ENCODE measurements at regions not wholly inside any gene's neighbourhood (a gene's known extent, or its start where the extent isn't known, plus 50 kb on each side); places are given as distances from the start of the nearest gene placed in this dataset.

DNA sequence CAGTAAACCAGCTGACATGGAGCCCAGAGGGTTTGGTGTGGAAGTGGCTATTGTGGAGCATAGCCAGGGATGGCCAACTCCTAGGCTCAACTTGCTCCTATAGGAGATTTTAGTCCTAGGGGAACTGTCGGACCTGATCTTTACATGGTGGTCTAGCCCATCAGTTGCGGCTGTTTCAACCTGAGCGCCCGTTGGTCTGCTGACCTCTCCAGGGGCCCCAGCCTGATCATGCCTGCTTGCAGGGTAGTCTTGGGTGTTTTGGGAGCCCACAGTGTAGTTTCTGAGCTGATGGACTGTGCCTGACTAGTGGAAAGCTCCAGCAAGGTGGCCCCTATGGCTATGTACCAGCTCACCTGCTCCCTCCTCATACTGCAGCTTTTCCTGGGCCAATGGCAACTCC, 597.0 kb downstream of the IQCM start:
- Histone ChIP-seq H3K4me3 (ENCODE audit: low read length) (no peak overlapping the region), H3K79me2 (ENCODE audit: control insufficient read depth, low read length) (no peaks in the 10 kb centered on the region), H3F3A (ENCODE audit: control insufficient read depth, insufficient read depth) (no peaks in the 10 kb centered on the region), H3K9me2 (replicated peaks; ENCODE audit: control insufficient read depth, low read length) (no peaks in the 10 kb centered on the region), H3K4me1 (ENCODE audit: control insufficient read depth, low read length) (no peaks in the 10 kb centered on the region), H3K9me3 (ENCODE audit: control insufficient read depth, insufficient read depth, low read length) (no peaks in the 10 kb centered on the region), H3K36me3 (ENCODE audit: control insufficient read depth, low read length) (no peaks in the 10 kb centered on the region), H3K27ac (ENCODE audit: low read depth, low read length) (no peak overlapping the region), H3K27me3 (ENCODE audit: control insufficient read depth, low read length) (no peaks in the 10 kb centered on the region), H3K4me2 (ENCODE audit: low read length) (no peak overlapping the region), H4K20me1 (ENCODE audit: control insufficient read depth, insufficient read depth, low read depth, low read length) (no peaks in the 10 kb centered on the region)
- TF ChIP-seq EZH2phosphoT487 (IDR thresholded peaks at IDR 0.05; ENCODE audit: borderline replicate concordance, low read length), result no peak
- TF ChIP-seq, protein P1, sequence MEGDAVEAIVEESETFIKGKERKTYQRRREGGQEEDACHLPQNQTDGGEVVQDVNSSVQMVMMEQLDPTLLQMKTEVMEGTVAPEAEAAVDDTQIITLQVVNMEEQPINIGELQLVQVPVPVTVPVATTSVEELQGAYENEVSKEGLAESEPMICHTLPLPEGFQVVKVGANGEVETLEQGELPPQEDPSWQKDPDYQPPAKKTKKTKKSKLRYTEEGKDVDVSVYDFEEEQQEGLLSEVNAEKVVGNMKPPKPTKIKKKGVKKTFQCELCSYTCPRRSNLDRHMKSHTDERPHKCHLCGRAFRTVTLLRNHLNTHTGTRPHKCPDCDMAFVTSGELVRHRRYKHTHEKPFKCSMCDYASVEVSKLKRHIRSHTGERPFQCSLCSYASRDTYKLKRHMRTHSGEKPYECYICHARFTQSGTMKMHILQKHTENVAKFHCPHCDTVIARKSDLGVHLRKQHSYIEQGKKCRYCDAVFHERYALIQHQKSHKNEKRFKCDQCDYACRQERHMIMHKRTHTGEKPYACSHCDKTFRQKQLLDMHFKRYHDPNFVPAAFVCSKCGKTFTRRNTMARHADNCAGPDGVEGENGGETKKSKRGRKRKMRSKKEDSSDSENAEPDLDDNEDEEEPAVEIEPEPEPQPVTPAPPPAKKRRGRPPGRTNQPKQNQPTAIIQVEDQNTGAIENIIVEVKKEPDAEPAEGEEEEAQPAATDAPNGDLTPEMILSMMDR (IDR thresholded peaks at IDR 0.05; ENCODE audit: low read depth, low read length, poor library complexity, severe bottlenecking), result no peak

DNA sequence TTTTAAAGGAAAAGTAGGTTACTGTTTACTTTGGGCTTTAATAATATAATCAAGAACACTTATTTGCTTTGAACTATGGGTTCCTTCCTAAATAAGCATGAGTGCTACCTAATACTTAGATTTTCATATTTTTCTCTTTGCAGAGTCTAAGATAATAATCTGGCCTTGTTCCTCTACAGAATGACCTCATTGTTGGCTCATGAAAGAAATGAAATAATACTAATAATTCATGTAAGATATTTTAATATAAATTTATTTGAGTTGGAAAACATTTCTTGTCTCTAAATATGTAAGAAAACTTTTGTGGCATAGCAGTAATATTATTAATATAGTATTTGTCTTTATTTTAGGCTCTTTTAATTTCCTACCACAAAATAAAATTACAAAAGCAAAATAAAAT, 601.3 kb downstream of the IQCM start:
- no peaks in the 10 kb centered on the region for H3K9me3 ChIP-seq (ENCODE audit: control insufficient read depth, insufficient read depth, low read length)
- no peaks in the 10 kb centered on the region for H4K20me1 ChIP-seq (ENCODE audit: control insufficient read depth, insufficient read depth, low read depth, low read length)
- H3K4me2 ChIP-seq (ENCODE audit: low read length), result no peak overlapping the region
- no peak overlapping the region for H3K27ac ChIP-seq (ENCODE audit: low read depth, low read length)
- H3K9me2 ChIP-seq (replicated peaks; ENCODE audit: control insufficient read depth, low read length), result no peaks in the 10 kb centered on the region
- H3K4me3 ChIP-seq (ENCODE audit: low read length), result no peak overlapping the region
- H3F3A ChIP-seq (ENCODE audit: control insufficient read depth, insufficient read depth), result no peaks in the 10 kb centered on the region
- H3K36me3 ChIP-seq (ENCODE audit: control insufficient read depth, low read length), result no peaks in the 10 kb centered on the region
- no peaks in the 10 kb centered on the region for H3K4me1 ChIP-seq (ENCODE audit: control insufficient read depth, low read length)
- H3K27me3 ChIP-seq (ENCODE audit: control insufficient read depth, low read length), result no peaks in the 10 kb centered on the region
- TF ChIP-seq EZH2phosphoT487 (IDR thresholded peaks at IDR 0.05; ENCODE audit: borderline replicate concordance, low read length), result no peak
- TF ChIP-seq, protein P1 (IDR thresholded peaks at IDR 0.05; ENCODE audit: low read depth, low read length, poor library complexity, severe bottlenecking), result no peak
- no peaks in the 10 kb centered on the region for H3K79me2 ChIP-seq (ENCODE audit: control insufficient read depth, low read length)

DNA sequence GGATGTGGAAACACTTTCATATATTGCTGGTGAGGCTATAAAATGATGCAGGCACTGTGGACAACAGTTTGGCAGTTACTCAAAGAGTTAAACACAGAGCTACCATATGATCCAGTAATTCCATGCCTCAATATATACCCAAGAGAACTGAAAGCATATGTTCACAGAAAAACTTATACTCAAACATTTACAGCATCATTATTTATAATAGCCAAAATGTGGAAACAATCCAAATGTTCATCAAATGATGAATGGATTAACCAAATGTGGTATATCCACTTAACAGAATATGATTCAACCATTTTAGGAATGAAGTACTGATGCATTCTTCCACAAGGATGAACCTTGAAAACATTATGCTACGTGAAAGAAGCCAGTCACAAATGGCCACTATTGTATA, 603.8 kb downstream of the IQCM start:
- Histone ChIP-seq H3K36me3 (ENCODE audit: control insufficient read depth, low read length) (no peaks in the 10 kb centered on the region), H4K20me1 (ENCODE audit: control insufficient read depth, insufficient read depth, low read depth, low read length) (no peaks in the 10 kb centered on the region), H3K27ac (ENCODE audit: low read depth, low read length) (no peak overlapping the region), H3K79me2 (ENCODE audit: control insufficient read depth, low read length) (no peaks in the 10 kb centered on the region), H3K9me3 (ENCODE audit: control insufficient read depth, insufficient read depth, low read length) (no peaks in the 10 kb centered on the region), H3K4me2 (ENCODE audit: low read length) (no peak overlapping the region), H3K27me3 (ENCODE audit: control insufficient read depth, low read length) (no peaks in the 10 kb centered on the region), H3F3A (ENCODE audit: control insufficient read depth, insufficient read depth) (no peaks in the 10 kb centered on the region), H3K9me2 (replicated peaks; ENCODE audit: control insufficient read depth, low read length) (no peaks in the 10 kb centered on the region), H3K4me1 (ENCODE audit: control insufficient read depth, low read length) (no peaks in the 10 kb centered on the region), H3K4me3 (ENCODE audit: low read length) (no peak overlapping the region)
- TF ChIP-seq, protein P1 (IDR thresholded peaks at IDR 0.05; ENCODE audit: low read depth, low read length, poor library complexity, severe bottlenecking), result no peak
- no peak for TF ChIP-seq EZH2phosphoT487 (IDR thresholded peaks at IDR 0.05; ENCODE audit: borderline replicate concordance, low read length)
